DOHH2 (cell line): ENCODE measurements at regions not wholly inside any gene's neighbourhood (a gene's known extent, or its start where the extent isn't known, plus 50 kb on each side); places are given as distances from the start of the nearest gene placed in this dataset.

Experiments
- H3F3A ChIP-seq: fragments of 200-600 bp; sonication (generic), shearing (Covaris generic); 2 replicates; pipeline ENCODE4 v1.6.0; 2016; ENCODE audit warnings: antibody characterized with exemption, mild to moderate bottlenecking; ENCODE audit not compliant: control insufficient read depth, insufficient read depth
- H3K27ac ChIP-seq: fragments of 200-600 bp; sonication (generic); 2 replicates; pipeline ENCODE4 v1.5.1; 2014; ENCODE audit warnings: low read depth, mild to moderate bottlenecking, low read length, moderate library complexity
- H3K27me3 ChIP-seq: fragments of 200-600 bp; sonication (generic); 2 replicates; pipeline ENCODE4 v1.6.1; 2014; ENCODE audit warnings: mild to moderate bottlenecking, low read length, mixed read lengths; ENCODE audit not compliant: control insufficient read depth
- H3K36me3 ChIP-seq: fragments of 200-600 bp; sonication (generic); 2 replicates; pipeline ENCODE4 v1.6.1; 2014; ENCODE audit warnings: mild to moderate bottlenecking, low read length, moderate library complexity, mixed read lengths; ENCODE audit not compliant: control insufficient read depth
- H3K4me1 ChIP-seq: fragments of 200-600 bp; sonication (generic); 2 replicates; pipeline ENCODE4 v1.6.1; 2014; ENCODE audit warnings: mild to moderate bottlenecking, low read length, mixed read lengths; ENCODE audit not compliant: control insufficient read depth
- H3K4me2 ChIP-seq: fragments of 200-600 bp; sonication (generic); 2 replicates; pipeline ENCODE4 v1.6.0; 2014; ENCODE audit warnings: mild to moderate bottlenecking, low read length, moderate library complexity
- H3K4me3 ChIP-seq: fragments of 200-600 bp; sonication (generic); 2 replicates; pipeline ENCODE4 v1.5.1; 2014; ENCODE audit warnings: mild to moderate bottlenecking, low read length, mixed read lengths
- H3K79me2 ChIP-seq: fragments of 200-600 bp; sonication (generic); 2 replicates; pipeline ENCODE4 v1.6.1; 2014; ENCODE audit warnings: mild to moderate bottlenecking, low read length, mixed read lengths; ENCODE audit not compliant: control insufficient read depth
- H3K9me2 ChIP-seq: fragments of 200-600 bp; sonication (generic); replicated peaks from 2 replicates; pipeline ENCODE4 v1.6.1; 2014; ENCODE audit warnings: mild to moderate bottlenecking, low read length, mixed read lengths; ENCODE audit not compliant: control insufficient read depth
- H3K9me3 ChIP-seq: fragments of 200-600 bp; sonication (generic); 2 replicates; pipeline ENCODE4 v1.6.1; 2014; ENCODE audit warnings: antibody characterized with exemption, low read length, mixed read lengths; ENCODE audit not compliant: control insufficient read depth, insufficient read depth
- H4K20me1 ChIP-seq: fragments of 200-600 bp; sonication (generic); 2 replicates; pipeline ENCODE4 v1.6.0; 2014; ENCODE audit warnings: low read depth, mild to moderate bottlenecking, antibody characterized with exemption, low read length, moderate library complexity; ENCODE audit not compliant: control insufficient read depth, insufficient read depth
- CTCF ChIP-seq: fragments of 200-600 bp; sonication (generic); IDR thresholded peaks from one replicate; pipeline ENCODE4 v1.5.1; 2014; ENCODE audit warnings: antibody characterized with exemption, mild to moderate bottlenecking, low read depth, low read length; ENCODE audit not compliant: poor library complexity, severe bottlenecking
- EZH2phosphoT487 ChIP-seq: fragments of 200-600 bp; sonication (generic); IDR thresholded peaks from 2 replicates; pipeline ENCODE4 v1.6.1; 2017; ENCODE audit warnings: borderline replicate concordance, mild to moderate bottlenecking, antibody characterized with exemption, low read length, moderate library complexity, mixed read lengths

DNA sequence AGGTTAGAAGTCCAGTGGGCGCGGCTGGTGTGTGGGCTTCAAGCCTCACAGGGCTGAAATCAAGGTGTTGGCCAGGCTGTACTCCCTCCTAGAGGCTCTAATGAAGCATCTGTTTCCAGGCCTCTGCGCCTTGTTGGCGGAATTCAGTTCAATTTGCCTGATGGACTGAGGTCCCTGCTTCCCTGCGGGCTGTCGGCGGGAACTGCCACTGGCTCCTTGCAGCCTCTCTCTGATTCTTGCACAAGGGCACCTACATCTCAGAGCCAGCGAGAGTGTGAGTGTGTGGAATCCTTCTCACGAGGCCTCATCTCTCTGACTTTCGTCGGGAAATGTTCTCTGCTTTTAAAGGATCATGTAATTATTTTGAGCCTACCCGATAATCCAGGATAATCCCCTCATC, 128.6 kb downstream of the DLEU7 start:
- TF ChIP-seq CTCF: no peak
- TF ChIP-seq EZH2phosphoT487: no peak
- no peaks in the 10 kb centered on the region for H4K20me1 ChIP-seq
- H3K9me3 ChIP-seq: no peaks in the 10 kb centered on the region
- no peak overlapping the region for H3K27ac ChIP-seq
- H3K27me3 ChIP-seq: no peaks in the 10 kb centered on the region
- H3K79me2 ChIP-seq: no peaks in the 10 kb centered on the region
- peaks cover 14% of the 10 kb centered on the region for H3K4me1 ChIP-seq
- H3F3A ChIP-seq: no peaks in the 10 kb centered on the region
- H3K4me2 ChIP-seq: no peak overlapping the region
- H3K9me2 ChIP-seq: no peaks in the 10 kb centered on the region
- H3K4me3 ChIP-seq: no peak overlapping the region
- H3K36me3 ChIP-seq: no peaks in the 10 kb centered on the region

GRCh38 chr13:50715402-50716146, 127.9 kb downstream of the DLEU7 start:
- H3K9me2 ChIP-seq: no peaks in the 10 kb centered on the region
- no peaks in the 10 kb centered on the region for H3K9me3 ChIP-seq
- H3K27ac ChIP-seq: no peak overlapping the region
- no peaks in the 10 kb centered on the region for H4K20me1 ChIP-seq
- H3K79me2 ChIP-seq: no peaks in the 10 kb centered on the region
- H3F3A ChIP-seq: no peaks in the 10 kb centered on the region
- H3K27me3 ChIP-seq: no peaks in the 10 kb centered on the region
- H3K4me1 ChIP-seq: peaks cover 14% of the 10 kb centered on the region
- H3K36me3 ChIP-seq: no peaks in the 10 kb centered on the region
- no peak for TF ChIP-seq CTCF
- TF ChIP-seq EZH2phosphoT487: no peak
- H3K4me3 ChIP-seq: no peak overlapping the region
- H3K4me2 ChIP-seq: no peak overlapping the region

- H3K27ac ChIP-seq: no peak overlapping the region
- H3K4me1 ChIP-seq: peaks cover 5% of the 10 kb centered on the region
- H3K4me3 ChIP-seq: no peak overlapping the region
- H3K4me2 ChIP-seq: no peak overlapping the region
- H3K27me3 ChIP-seq: no peaks in the 10 kb centered on the region
- H3K9me2 ChIP-seq: no peaks in the 10 kb centered on the region
- no peaks in the 10 kb centered on the region for H3K36me3 ChIP-seq
- no peaks in the 10 kb centered on the region for H3K79me2 ChIP-seq
- H3K9me3 ChIP-seq: no peaks in the 10 kb centered on the region
- H4K20me1 ChIP-seq: no peaks in the 10 kb centered on the region
- TF ChIP-seq EZH2phosphoT487 (no peak), CTCF (no peak)
- no peaks in the 10 kb centered on the region for H3F3A ChIP-seq
Measured at GRCh38 chr13:50720861-50721671, 122.4 kb downstream of the DLEU7 start.
